HT-29 (cell line): ENCODE measurements at regions not wholly inside any gene's neighbourhood (a gene's known extent, or its start where the extent isn't known, plus 50 kb on each side); places are given as distances from the start of the nearest gene placed in this dataset.

ENCODE experiments used
- DNase-seq: peaks from one replicate; pipeline ENCODE4 v3.0.0-alpha.2; 2015; ENCODE audit warnings: low spot score

DNA sequence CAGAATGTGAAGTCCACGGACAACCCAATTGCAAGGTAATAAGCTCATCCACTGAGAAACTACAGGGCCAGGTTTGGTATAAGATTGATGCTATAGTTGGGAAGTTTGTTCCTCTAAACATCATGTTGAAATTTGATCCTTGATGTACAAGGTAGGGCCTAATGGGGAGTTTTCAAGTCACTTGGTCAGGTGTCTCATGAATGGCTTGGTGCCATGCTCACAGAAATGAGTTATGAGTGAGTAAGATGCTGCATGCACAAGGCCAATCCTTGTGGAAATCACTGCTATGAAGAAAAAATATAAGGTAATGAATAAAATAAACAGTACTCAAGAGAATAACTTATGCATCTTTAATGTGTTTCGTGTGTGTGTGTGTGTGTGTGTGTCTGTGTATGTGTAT lies 1891.2 kb downstream of the NCAM2 start:
- DNase-seq: no peak

GRCh38 chr21:22890656-22891055 lies 1892.4 kb downstream of the NCAM2 start:
- DNase-seq: no peak

GRCh38 chr21:22892028-22892427 lies 1893.8 kb downstream of the NCAM2 start:
- DNase-seq: no peak

DNA sequence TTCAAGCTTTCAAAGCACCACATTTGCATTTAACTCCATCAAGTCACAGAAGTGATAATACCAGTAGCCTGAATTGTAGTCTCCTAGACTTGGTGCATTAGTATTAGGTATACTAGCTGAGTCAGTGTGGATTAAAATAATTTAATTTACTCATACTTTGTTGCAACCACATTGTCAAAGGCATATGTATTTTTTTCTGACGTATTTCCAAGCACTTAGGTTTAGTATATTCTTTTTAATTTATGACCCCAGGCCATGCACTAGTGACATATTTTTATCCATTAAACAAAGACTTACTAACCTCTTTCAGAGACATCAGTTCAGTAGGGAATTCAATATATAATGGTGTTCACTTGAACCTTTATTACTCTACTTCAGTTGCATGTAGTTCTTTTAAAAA lies 1894.5 kb downstream of the NCAM2 start:
- DNase-seq: no peak

DNA sequence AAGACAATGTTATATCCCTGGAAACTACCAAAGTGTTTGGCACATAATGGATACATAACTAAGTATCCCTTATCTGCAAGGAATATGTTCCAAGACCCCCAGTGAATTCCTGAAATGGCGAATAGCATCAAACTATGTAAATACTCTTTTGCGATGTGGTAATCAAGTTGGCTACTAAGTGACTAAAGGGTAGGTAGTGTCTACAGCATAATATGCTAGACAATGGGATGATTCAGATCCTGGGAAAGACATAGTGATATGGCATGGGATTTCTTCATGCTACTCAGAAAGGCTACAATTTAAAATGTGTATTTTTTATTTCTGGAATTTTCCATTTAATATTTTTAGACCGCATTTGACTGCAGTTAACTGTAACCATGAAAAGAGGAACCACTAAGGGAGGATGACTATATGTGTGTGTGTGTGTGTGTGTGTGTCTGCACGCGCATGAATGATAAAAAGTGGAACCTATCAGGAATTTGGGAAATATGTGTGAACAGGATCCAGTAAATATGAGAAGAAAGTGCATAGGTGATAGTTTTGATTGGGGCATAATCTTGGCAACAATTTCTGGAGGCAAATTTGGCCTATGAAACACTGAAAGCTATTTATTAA lies 1899.9 kb downstream of the NCAM2 start:
- DNase-seq: no peak

GRCh38 chr21:22900490-22900889 lies 1902.3 kb downstream of the NCAM2 start:
- no peak for DNase-seq

DNA sequence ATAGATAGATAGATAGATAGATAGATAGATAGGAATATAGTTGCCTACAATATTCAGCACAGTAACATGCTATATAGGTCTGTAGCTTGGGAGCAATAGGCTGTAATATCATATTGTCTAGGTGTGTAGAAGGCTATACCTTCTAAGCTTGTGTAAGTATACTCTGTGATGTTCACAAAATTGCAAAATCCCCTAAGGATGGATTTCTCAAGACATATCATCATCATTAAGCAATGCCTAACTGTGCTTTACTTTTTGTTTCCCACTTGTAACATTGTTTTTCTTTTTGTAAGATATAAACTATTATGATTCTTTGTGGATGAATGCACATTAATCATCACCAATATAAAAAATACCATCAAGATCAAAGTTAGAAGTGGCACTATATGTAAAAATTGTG lies 1905.6 kb downstream of the NCAM2 start:
- no peak for DNase-seq

GRCh38 chr21:22904385-22904784 lies 1906.2 kb downstream of the NCAM2 start:
- DNase-seq: no peak

DNA sequence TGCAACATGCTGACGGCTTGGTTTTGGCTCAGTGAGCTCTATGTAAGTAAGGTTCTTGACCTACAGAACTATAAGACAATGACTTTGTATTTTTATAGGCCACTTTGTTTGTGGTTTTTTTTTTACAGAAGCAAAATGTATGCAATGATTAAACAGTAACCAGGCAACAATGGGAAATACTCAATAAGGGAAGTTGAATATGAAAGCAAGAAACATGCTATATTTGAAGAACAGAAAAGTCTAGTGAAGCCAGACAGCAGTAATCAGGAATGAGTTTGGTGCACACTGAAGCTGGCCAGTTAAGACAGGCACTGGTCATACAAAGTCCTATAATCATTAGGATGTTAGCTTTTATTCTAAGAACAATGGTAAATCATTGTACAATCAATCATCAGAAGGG lies 1926.8 kb downstream of the NCAM2 start:
- no peak for DNase-seq

DNA sequence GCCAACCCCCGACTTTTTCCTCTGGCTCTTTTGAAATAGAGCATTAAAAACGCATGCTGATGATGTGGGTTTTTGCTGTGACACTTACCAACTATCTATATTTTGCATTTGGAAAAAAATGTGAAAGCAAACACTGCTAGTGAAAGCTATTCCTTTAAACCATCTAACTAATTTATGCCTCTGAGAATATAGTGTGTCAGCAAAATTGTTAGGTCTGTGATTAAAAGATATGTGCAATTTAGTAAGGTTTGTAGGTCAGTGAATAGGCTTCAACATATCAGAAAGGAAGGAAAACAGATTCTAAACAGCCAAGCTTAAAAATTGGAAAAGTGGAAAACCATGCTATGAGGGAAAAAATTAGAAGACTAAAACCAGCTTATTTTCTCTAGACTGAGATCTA lies 1929.3 kb downstream of the NCAM2 start:
- no peak for DNase-seq

GRCh38 chr21:22941779-22942490 lies 1943.7 kb downstream of the NCAM2 start:
- DNase-seq: no peak

- no peak for DNase-seq
Measured at GRCh38 chr21:22955559-22955958, 1957.3 kb downstream of the NCAM2 start.

DNA sequence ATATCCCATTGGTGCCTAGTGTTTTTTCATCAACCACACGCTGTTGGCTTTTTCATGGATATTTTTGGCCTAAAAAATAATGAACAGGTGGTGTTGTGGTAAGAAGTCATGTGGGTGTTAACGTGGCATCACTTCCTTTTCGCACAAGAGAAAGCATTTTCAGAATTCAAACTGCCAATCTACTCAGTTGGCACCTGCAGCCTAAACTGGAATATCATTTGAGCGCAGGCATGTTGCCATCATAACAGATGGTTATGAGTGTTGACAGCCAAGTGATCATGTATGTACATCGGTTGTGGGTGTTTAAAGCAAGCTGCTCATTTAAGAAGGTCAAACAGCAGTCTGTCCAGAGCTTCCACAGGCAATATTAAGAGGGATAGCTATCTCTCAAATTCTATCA lies 1963.0 kb downstream of the NCAM2 start:
- no peak for DNase-seq

DNA sequence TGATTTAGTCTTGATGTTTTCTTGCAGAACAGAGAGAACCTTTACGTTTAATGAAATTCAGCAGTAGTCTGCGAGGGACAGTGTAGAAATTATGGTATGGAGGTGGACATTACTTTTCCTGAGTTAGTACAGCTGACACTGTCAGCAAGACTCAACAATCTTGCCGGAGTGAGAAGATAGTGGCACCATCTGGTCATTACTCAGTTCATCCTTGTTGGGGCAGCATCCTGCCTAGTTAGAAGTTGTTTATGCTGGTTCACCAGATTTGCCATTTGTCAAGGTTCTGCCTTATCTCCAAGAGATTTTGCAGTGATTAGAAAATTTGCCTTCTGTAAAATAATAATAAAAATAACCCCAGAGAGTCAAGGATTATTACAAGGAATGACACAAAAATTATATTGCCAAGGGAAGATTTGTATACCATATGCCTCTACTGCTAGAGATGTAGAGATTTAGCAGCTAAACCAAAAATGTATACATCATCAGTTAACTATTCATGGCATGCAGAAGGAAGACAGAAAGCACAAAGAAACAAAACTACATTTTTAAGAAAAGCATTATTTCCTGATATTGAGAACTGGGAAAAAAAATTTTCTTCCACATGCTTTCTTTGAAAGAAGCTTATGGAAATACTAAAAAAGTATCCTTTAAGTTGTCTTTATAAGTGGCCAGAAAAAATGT lies 1967.4 kb downstream of the NCAM2 start:
- no peak for DNase-seq

- DNase-seq: no peak
Measured at GRCh38 chr21:22981819-22982218, 1983.6 kb downstream of the NCAM2 start.

- DNase-seq: no peak
Measured at GRCh38 chr21:22993144-22993543, 1994.9 kb downstream of the NCAM2 start.

DNA sequence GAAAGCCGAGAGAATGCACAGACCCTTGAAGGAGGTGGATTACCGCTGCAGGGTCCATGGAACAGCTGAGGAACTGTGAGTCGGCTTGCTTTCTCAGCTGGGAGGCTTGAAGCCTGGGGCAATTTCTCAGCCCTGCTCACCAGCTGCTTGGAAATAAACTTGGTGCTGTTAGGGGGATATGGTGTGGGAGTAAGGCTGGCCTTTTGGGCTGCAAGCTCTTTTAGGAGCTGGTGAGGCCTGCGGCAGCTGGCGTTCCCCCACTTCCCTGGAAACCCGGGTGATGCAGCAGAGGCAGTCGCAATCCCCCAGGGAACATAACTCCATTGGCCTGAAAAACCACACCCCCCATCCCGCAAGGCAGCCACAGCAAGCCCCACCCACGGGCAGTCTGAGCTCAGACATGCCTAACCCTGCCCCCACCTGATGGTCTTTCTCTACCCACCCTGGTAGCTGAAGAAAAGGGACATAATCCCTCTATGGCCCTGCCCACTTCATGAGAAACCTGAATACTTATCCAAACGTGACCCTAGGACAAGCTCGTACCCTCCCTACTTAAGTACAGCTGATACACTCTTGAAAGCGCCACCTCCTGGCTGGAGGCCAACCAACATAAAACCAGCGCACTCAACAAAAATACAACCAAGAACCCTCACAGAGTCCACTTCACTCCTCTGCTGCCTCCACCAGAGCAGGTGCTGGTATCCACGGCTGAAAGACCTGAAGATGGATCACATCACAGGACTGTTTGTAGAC lies 1995.8 kb downstream of the NCAM2 start:
- no peak for DNase-seq

DNA sequence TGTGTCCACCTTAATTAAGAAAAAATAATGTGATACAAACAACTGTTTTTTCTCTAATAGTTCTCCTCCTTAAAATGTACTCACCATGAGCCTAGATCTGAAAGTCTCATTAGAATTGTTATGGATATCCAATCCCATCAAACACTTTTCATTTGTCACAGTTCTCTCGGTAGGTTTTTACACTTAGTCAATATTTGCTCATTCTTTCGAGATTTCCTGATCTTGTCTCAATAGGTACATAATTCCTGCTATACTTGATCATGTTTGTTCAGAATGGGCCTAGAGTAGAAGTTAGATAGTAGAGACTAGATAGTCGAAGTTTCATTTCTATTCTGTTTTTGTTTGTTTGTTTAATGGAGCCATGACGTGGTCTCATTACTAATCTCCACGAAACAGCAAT lies 2005.7 kb downstream of the NCAM2 start:
- DNase-seq: no peak

DNA sequence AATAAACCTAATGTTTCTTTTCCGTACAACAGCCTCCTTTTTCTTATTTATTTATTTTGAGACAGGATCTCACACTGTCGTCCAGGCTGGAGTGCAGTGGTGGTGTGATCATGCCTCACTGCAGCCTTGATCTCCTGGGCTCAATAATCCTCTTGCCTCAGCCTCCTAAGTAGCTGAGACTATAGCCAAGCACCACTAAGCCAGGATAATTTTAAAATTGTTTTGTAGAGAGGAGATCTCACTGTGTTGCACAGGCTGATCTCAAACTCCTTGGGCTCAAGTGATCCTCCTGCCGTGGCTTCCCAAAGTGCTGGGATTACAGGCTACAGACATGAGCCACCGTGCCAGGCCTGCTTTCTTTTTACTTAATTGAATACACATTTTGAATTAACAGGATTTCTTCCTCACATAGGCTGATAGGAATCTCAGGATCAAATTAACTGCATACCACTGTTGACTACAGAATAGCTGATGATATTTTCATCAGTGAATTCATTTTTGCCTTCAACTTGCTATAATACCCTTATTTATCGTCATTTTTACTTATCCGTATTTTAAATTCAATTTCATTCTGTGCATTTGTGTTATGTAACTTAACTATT lies 2010.5 kb downstream of the NCAM2 start:
- no peak for DNase-seq

DNA sequence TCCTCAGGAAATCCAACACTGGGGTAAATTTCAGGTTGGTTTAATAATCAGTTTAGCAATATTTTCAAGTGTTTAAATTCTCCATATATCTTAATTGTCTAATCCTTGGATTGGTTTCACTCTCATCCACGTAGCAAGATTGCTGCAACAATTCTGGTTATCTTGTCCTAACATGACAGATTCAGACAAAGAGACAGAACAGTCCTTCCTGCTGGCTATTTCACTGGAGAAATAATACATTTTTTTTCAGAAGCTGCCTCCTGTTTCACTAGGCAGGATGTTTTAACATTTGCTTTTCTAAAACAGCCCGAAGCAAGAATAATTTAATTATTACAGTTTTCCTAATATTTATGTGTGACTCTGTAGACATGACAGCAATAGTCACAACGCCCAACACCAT lies 2011.2 kb downstream of the NCAM2 start:
- no peak for DNase-seq

DNA sequence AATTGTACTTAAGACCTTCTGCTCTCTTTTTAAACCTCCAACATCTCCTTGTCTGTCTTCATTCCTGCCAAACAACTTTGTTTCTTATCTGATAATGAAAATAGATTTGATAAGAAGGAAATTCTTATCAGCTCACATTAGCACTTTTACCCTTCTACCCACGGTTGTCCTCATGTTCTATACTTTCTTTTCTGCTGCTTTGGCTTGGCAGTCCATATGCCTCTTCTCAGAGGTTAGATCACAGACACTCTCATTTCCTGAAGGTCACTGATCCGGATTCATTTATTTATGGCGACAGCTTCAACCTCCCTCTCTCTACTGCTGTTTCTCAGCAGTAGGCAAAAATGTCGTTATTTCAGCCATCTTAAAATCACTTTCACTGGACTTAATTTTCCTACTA lies 2015.8 kb downstream of the NCAM2 start:
- no peak for DNase-seq

GRCh38 chr21:23016617-23017016 lies 2018.4 kb downstream of the NCAM2 start:
- DNase-seq: peak; percentile 12
